T-cell (primary cell): ENCODE measurements at regions not wholly inside any gene's neighbourhood (a gene's known extent, or its start where the extent isn't known, plus 50 kb on each side); places are given as distances from the start of the nearest gene placed in this dataset.

Experiments used
- ATAC-seq, 4 experiments: fragments of 200-7000 bp in 3 of 4; fragments of 150-1000 bp in 1 of 4; cut with Tn5 transposase; replicated peaks in 1 of 4; 1 replicate in 3 of 4; 2 replicates in 1 of 4; pipeline ENCODE4 v1.10.0; 2021; ENCODE audit warnings: moderate library complexity in 3 of 4, mild to moderate bottlenecking in 2 of 4, moderate number of reproducible peaks in 1 of 4
- CTCF ChIA-PET, 2 donors: fragments of 300-600 bp; sonication (Branson Sonifier 250); formaldehyde crosslinking; loops; one replicate each; lab custom pipeline; 2022; ENCODE audit warnings: antibody characterized with exemption in 2 of 2; lab: Charles Lee
- POLR2A ChIA-PET, 2 donors: fragments of 300-600 bp; sonication (Branson Sonifier 250); formaldehyde crosslinking; loops; one replicate each; lab custom pipeline; 2022; ENCODE audit warnings: antibody characterized with exemption in 2 of 2; lab: Charles Lee
- DNase-seq, 35 experiments: peaks; one replicate each; pipeline versions ENCODE4 v3.0.0 to v3.0.0-alpha.2; 2013 to 2023
- H3K27ac ChIP-seq: one replicate; pipeline ENCODE4 v1.5.1; 2013; ENCODE audit warnings: low read length
- H3K27me3 ChIP-seq, 2 experiments: replicated peaks in 1 of 2; 1 replicate in 1 of 2; 2 replicates in 1 of 2; pipeline versions ENCODE4 v1.6.1 to v1.7.0; 2013; ENCODE audit warnings: low read length in 1 of 2, mixed read lengths in 1 of 2; ENCODE audit not compliant: control insufficient read depth in 2 of 2, insufficient read depth in 2 of 2; ENCODE audit errors: extremely low read depth in 1 of 2
- H3K36me3 ChIP-seq, 2 donors: 1 replicate in 1 of 2; 2 replicates in 1 of 2; pipeline versions ENCODE4 v1.6.1 to v1.7.0; 2013; ENCODE audit warnings: low read length in 1 of 2; ENCODE audit not compliant: control insufficient read depth in 2 of 2, insufficient read depth in 1 of 2; ENCODE audit errors: extremely low read depth in 1 of 2
- H3K4me1 ChIP-seq, 2 experiments: 1 replicate in 1 of 2; 2 replicates in 1 of 2; pipeline versions ENCODE4 v1.6.1 to v1.7.0; 2013; ENCODE audit warnings: low read length in 2 of 2, mixed read lengths in 1 of 2; ENCODE audit not compliant: insufficient read depth in 2 of 2, control insufficient read depth in 1 of 2; ENCODE audit errors: extremely low read depth in 1 of 2
- H3K4me3 ChIP-seq, 2 donors: 1 replicate in 1 of 2; 2 replicates in 1 of 2; pipeline versions ENCODE4 v1.5.1 to v1.7.0; 2013; ENCODE audit warnings: mild to moderate bottlenecking in 2 of 2, low read length in 1 of 2, moderate library complexity in 1 of 2; ENCODE audit not compliant: control insufficient read depth in 1 of 2; ENCODE audit errors: extremely low read depth in 1 of 2
- H3K9me3 ChIP-seq: 2 replicates; pipeline ENCODE4 v1.7.0; 2013
- H3K27ac Mint-ChIP-seq, 2 donors: one replicate each; pipeline ENCODE4 v1.8.0; 2020 to 2021; ENCODE audit warnings: mild to moderate bottlenecking in 2 of 2, mixed read lengths in 2 of 2
- H3K27me3 Mint-ChIP-seq, 2 donors: one replicate each; pipeline ENCODE4 v1.8.0; 2021 to 2022; ENCODE audit warnings: mixed read lengths in 2 of 2
- H3K36me3 Mint-ChIP-seq: one replicate; pipeline ENCODE4 v1.8.0; 2021; ENCODE audit warnings: mixed read lengths
- H3K4me1 Mint-ChIP-seq, 3 donors: one replicate each; pipeline ENCODE4 v1.8.0; 2020 to 2022; ENCODE audit warnings: mixed read lengths in 3 of 3, mild to moderate bottlenecking in 1 of 3
- H3K4me3 Mint-ChIP-seq, 3 donors: one replicate each; pipeline ENCODE4 v1.8.0; 2020 to 2022; ENCODE audit warnings: mild to moderate bottlenecking in 3 of 3, mixed read lengths in 3 of 3, moderate library complexity in 3 of 3
- H3K9me3 Mint-ChIP-seq, 3 donors: one replicate each; pipeline ENCODE4 v1.8.0; 2020 to 2022; ENCODE audit warnings: mixed read lengths in 3 of 3
- WGBS: methylation state at CpG from one replicate; pipeline ENCODE4 v1.1.5; 2013; ENCODE audit warnings: missing lambda C conversion rate; ENCODE audit not compliant: insufficient coverage; 5-methylcytosine and 5-hydroxymethylcytosine counted together

DNA sequence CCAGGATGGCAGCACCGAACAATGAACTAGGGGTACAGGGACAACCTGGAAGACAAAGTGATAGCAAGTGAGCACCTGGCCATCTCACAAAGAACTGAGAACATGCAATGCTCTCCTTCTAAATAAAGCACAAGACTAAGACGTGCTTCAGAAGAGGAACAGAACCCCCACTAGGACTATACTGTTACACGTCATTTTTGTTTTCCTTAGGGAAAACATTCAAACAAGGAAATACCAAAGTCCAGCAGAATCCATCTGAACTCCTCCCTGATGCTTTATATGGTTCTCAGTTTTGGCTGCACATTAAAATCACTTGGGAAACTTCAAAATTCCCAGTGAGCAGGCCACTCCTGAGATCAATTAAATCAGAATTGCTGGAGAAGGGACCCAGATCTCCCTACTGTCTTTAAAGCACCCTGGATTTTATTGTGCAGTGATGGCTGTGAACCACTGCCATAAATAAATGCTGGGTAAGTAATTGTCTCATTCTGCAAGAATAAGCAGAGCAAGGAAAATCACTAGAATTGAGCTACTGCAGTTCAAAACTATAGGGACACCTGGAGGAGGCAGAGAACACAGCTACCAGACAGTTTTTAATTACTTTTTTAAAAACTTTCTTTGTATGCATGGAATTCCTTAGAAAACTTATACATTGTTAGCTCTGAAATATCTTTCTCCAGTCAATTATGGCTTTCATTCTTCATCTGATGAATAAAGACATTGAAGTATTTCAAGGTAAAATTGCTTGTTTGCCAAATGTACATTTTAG lies 866.5 kb upstream of the GHITM start:
- Histone ChIP-seq H3K36me3 (no peaks in the 10 kb centered on the region), H3K9me3 (peaks cover 4% of the 10 kb centered on the region), H3K27ac (no peak overlapping the region), H3K4me1 (no peaks in the 10 kb centered on the region), H3K4me3 (no peak overlapping the region), H3K27me3 (no peaks in the 10 kb centered on the region)
- WGBS, result 83% methylated on average over 3 of the region's 3 CpGs
- POLR2A ChIA-PET, result no interaction called here
- ATAC-seq, result no peak
- CTCF ChIA-PET, result no interaction called here
- DNase-seq, result no peak
- no peak overlapping the region for H3K4me3 Mint-ChIP-seq
- H3K36me3 Mint-ChIP-seq, result no peaks in the 10 kb centered on the region
- no peaks in the 10 kb centered on the region for H3K4me1 Mint-ChIP-seq
- H3K27ac Mint-ChIP-seq, result no peak overlapping the region
- no peaks in the 10 kb centered on the region for H3K27me3 Mint-ChIP-seq
- H3K9me3 Mint-ChIP-seq, result no peaks in the 10 kb centered on the region

DNA sequence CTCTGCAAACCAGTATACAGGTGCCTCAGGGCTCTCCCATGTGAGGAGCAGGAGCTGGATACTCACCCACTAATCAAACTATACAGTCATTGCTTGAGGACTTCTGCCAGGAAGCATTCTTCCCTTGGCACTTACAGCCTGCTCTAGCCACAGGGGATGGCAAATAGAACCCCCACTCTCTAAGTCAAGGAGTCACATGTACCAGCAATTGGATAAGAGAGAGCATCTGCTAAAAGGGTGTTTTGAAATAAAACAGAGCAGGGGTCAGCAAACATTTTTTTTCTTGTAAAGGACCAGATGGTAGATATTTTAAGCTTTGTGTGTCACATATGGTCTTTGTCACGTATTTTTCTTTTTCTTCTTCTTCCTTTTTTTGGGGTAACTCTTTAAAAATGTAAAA lies 865.2 kb upstream of the GHITM start:
- peaks cover 5% of the 10 kb centered on the region for H3K9me3 ChIP-seq
- POLR2A ChIA-PET, result no interaction called here
- Mint-ChIP-seq H3K36me3 (no peaks in the 10 kb centered on the region), H3K4me1 (no peaks in the 10 kb centered on the region), H3K27ac (no peak overlapping the region), H3K4me3 (no peak overlapping the region), H3K27me3 (no peaks in the 10 kb centered on the region), H3K9me3 (no peaks in the 10 kb centered on the region)
- H3K27me3 ChIP-seq, result no peaks in the 10 kb centered on the region
- H3K27ac ChIP-seq, result no peak overlapping the region
- H3K36me3 ChIP-seq, result no peaks in the 10 kb centered on the region
- ATAC-seq (no peak), DNase-seq (no peak)
- no peaks in the 10 kb centered on the region for H3K4me1 ChIP-seq
- CTCF ChIA-PET, result no interaction called here
- H3K4me3 ChIP-seq, result no peak overlapping the region
- WGBS, result no CpG with 5 or more reads among the region's 1 CpG

DNA sequence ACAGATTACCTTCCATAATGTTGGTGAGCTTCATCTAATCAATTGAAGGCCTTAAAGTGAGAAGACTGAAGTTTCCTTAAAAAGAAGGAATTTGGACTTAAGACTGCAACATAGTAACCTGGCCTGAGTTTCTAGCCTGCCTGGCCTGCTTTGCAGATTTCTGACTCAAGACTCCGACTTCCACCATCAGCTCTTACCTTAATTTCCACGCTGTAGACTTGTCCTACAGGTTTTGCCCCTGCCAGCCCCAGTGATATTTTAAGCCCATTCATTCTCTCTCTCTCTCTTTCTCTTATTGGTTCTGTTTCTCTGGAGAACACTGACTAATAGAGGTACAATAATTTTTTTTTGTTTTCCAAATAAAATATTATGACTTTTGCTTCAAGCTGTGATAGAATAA lies 862.3 kb upstream of the GHITM start:
- peaks cover 0 to 5% (median 5%) of the 10 kb centered on the region in 3 donors for H3K9me3 Mint-ChIP-seq
- ATAC-seq (no peak), DNase-seq (no peak)
- no peak overlapping the region for H3K27ac Mint-ChIP-seq
- Histone ChIP-seq H3K36me3 (no peaks in the 10 kb centered on the region), H3K4me3 (no peak overlapping the region), H3K27ac (no peak overlapping the region), H3K9me3 (peaks cover 5% of the 10 kb centered on the region), H3K27me3 (no peaks in the 10 kb centered on the region), H3K4me1 (no peaks in the 10 kb centered on the region)
- no peak overlapping the region for H3K4me3 Mint-ChIP-seq
- no peaks in the 10 kb centered on the region for H3K4me1 Mint-ChIP-seq
- H3K36me3 Mint-ChIP-seq, result no peaks in the 10 kb centered on the region
- WGBS, result 58% methylated on average over 2 of the region's 2 CpGs
- H3K27me3 Mint-ChIP-seq, result no peaks in the 10 kb centered on the region
- CTCF ChIA-PET, result no interaction called here
- POLR2A ChIA-PET, result no interaction called here

- no peaks in the 10 kb centered on the region for H3K9me3 ChIP-seq
- no peak overlapping the region for H3K4me3 Mint-ChIP-seq
- no peaks in the 10 kb centered on the region for H3K4me1 ChIP-seq
- no peaks in the 10 kb centered on the region for H3K4me1 Mint-ChIP-seq
- DNase-seq (no peak), ATAC-seq (no peak)
- ChIA-PET POLR2A (no interaction called here), CTCF (interaction anchor here in 1 of 2 donors (0.7 kb wide), 1 partner anchor 229 kb away, joined by 7 read pairs; no protein-coding TSS in a partner anchor)
- H3K4me3 ChIP-seq, result no peak overlapping the region
- peaks cover 9 to 25% (median 14%) of the 10 kb centered on the region in 3 donors for H3K9me3 Mint-ChIP-seq
- no peaks in the 10 kb centered on the region for H3K27me3 ChIP-seq
- no peaks in the 10 kb centered on the region for H3K36me3 ChIP-seq
- no peak overlapping the region for H3K27ac Mint-ChIP-seq
- H3K27me3 Mint-ChIP-seq, result no peaks in the 10 kb centered on the region
- no peak overlapping the region for H3K27ac ChIP-seq
- no peaks in the 10 kb centered on the region for H3K36me3 Mint-ChIP-seq
Measured at GRCh38 chr10:83283151-83283550, 856.2 kb upstream of the GHITM start.

- WGBS, result 70% methylated on average over 1 of the region's 2 CpGs
- CTCF ChIA-PET, result no interaction called here
Measured at GRCh38 chr10:83287374-83287773, 851.9 kb upstream of the GHITM start.

DNA sequence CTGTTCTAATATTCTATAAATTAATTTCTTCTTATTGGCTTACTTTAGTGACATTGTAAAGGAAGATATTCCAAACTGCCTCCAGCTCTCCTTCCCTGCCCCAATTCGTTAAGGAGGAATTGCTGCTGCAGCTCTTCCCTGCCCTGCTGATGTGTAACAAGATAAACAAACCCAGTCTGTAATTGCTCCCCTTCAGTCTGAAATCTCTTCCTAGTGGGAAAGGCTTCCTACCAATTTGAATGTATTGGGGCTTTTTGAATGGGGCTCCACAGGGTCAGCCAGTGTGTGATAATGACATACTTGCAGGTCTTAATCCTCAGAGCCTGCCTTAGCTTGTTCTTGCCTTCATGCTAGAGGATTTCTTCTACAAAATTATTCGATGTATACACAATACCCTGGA lies 849.9 kb upstream of the GHITM start:
- CTCF ChIA-PET, result interaction anchor here in 1 of 2 donors (0.6 kb wide), 1 partner anchor 104 kb away, joined by 4 read pairs; no protein-coding TSS in a partner anchor
- Mint-ChIP-seq H3K27me3 (no peaks in the 10 kb centered on the region), H3K4me1 (no peaks in the 10 kb centered on the region), H3K36me3 (no peaks in the 10 kb centered on the region), H3K4me3 (no peak overlapping the region), H3K27ac (no peak overlapping the region), H3K9me3 (peaks cover 7 to 20% (median 14%) of the 10 kb centered on the region in 3 donors)
- no CpG with 5 or more reads among the region's 2 CpGs for WGBS
- no peaks in the 10 kb centered on the region for H3K27me3 ChIP-seq
- POLR2A ChIA-PET, result no interaction called here
- H3K27ac ChIP-seq, result no peak overlapping the region
- no peaks in the 10 kb centered on the region for H3K36me3 ChIP-seq
- ATAC-seq (no peak), DNase-seq (no peak)
- H3K4me1 ChIP-seq, result no peaks in the 10 kb centered on the region
- no peak overlapping the region for H3K4me3 ChIP-seq
- H3K9me3 ChIP-seq, result no peaks in the 10 kb centered on the region

More at GRCh38 chr10:83287374-83287773, 851.9 kb upstream of the GHITM start:
- peaks cover 9 to 20% (median 9%) of the 10 kb centered on the region in 3 donors for H3K9me3 Mint-ChIP-seq
- no peaks in the 10 kb centered on the region for H3K27me3 Mint-ChIP-seq
- no peak overlapping the region for H3K4me3 Mint-ChIP-seq
- H3K27ac ChIP-seq, result no peak overlapping the region
- H3K27ac Mint-ChIP-seq, result no peak overlapping the region
- H3K36me3 ChIP-seq, result no peaks in the 10 kb centered on the region
- no peak overlapping the region for H3K4me3 ChIP-seq
- H3K27me3 ChIP-seq, result no peaks in the 10 kb centered on the region
- no peaks in the 10 kb centered on the region for H3K4me1 ChIP-seq
- DNase-seq, result no peak
- H3K4me1 Mint-ChIP-seq, result no peaks in the 10 kb centered on the region
- H3K36me3 Mint-ChIP-seq, result no peaks in the 10 kb centered on the region
- POLR2A ChIA-PET, result no interaction called here
- no peaks in the 10 kb centered on the region for H3K9me3 ChIP-seq
- ATAC-seq, result no peak
